GM19467 (cell line): ENCODE measurements at regions not wholly inside any gene's neighbourhood (a gene's known extent, or its start where the extent isn't known, plus 50 kb on each side); places are given as distances from the start of the nearest gene placed in this dataset.
"Not testable (repeated sequence)": the region's sequence is repeated elsewhere in the genome, so short reads cannot be mapped to it uniquely, and the experiment has no call there.

Experiments used
- ATAC-seq: cut with Tn5 transposase; IDR thresholded peaks from one replicate; pipeline ENCODE4 v1.9.1; 2021; ENCODE audit warnings: mild to moderate bottlenecking, moderate library complexity; ENCODE audit not compliant: unreplicated experiment

DNA sequence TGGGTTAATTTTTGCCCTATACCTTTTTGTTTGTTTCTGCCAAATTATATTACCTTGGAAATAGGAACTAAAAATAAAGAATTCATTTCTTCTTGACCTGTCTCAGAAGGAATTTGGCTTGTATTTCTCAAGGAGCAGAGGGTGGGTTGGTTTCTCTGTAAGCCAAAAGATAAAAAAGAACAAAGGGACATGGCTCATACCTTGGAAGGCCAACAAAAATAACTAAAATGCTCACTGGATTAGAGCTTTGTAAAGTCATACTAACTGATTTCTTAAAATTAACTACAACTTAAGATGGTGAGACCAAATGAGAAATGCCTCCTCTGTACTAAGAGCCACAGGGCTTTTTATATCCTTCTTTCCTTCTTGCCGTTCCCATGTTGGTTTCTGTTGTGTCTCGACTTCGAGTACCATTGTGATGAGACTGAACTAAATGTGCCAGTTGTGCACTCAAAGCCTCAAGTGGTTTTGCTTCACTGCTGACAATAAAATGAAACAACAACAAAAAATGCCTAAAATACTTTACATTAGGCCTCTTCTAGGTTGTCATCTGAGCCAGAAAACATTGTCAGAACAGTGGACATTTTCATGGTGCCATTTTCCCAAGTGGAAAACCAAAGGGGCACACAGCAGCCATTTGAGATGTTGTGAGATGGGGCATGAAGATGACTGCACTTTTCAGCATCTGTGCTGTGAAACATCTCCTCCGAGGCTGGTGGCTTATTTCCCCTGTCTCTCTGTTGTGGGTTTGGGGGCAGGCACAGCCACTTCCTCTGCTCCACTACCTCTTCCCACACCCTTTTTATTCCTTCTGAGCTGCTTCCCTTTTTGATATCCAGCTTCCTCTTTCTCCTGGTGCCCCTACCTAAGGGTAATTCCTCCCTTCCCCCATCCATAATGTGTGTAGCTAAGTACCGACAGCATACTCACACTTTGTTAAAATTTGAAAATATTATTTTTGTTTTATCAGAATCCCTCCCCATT, 51.8 kb upstream of the AGR3 start:
- ATAC-seq, result no peak

GRCh38 chr7:16934722-16935340, 53.0 kb upstream of the AGR3 start:
- no peak for ATAC-seq

DNA sequence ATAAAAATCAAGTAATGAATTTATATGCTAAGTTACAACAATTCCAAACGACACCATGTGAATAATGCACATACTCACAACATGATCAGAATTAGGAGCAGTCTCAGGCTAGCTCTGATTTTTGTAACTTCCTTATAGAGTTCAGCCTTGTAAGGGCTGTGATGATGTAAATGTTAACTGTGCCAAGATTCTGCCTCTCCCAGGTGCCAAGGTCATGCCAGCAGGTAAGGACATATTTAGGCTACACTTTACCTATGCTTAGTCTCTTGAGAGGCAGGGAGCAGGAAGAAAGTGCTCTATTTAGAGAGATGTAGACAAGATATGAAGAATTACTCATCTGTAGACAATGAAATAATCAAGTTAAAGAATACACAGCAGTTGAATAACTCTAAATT, 53.6 kb upstream of the AGR3 start:
- ATAC-seq, result no peak

DNA sequence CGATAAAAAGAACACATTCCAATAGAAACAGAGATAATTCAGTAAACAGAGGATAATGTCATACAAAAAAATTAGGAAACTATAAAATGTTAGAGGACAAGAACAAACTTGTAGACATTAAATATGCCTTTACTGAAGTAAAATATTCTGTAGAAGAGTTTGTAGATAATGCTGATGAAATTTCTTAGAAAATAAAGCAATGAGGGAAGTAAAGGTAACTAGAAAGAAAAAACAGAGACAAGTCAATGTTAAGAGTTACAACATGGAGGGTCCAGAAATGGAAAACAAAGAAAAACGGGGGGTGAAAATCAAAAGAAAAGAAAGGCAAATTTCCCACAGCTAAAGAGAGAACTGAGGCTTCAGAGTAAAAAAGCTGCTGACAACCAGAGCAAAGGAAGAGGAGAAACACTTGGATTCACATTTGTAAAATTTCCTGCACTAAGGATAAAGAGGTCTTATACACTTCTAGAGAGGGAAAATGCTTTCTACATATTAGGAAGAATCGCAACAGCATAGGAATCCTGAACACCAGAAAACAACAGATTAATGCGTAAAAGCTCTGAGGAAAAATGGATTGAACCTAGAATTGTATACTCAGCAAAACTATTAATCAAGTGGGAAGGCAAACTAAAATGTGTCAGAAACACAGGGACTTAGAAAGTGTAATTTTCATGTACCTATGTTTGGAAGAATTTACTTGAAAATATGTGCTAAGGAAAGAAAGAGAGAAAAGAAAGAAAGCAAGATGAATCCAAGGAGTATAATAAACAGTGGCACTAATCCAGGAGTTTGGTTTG, 55.0 kb upstream of the AGR3 start:
- no peak for ATAC-seq

- ATAC-seq, result no peak
These were observed 57.4 kb upstream of the AGR3 start for GRCh38 chr7:16939161-16939560.

- ATAC-seq, result no peak
These were observed 59.0 kb upstream of the AGR3 start for GRCh38 chr7:16940776-16941175.

DNA sequence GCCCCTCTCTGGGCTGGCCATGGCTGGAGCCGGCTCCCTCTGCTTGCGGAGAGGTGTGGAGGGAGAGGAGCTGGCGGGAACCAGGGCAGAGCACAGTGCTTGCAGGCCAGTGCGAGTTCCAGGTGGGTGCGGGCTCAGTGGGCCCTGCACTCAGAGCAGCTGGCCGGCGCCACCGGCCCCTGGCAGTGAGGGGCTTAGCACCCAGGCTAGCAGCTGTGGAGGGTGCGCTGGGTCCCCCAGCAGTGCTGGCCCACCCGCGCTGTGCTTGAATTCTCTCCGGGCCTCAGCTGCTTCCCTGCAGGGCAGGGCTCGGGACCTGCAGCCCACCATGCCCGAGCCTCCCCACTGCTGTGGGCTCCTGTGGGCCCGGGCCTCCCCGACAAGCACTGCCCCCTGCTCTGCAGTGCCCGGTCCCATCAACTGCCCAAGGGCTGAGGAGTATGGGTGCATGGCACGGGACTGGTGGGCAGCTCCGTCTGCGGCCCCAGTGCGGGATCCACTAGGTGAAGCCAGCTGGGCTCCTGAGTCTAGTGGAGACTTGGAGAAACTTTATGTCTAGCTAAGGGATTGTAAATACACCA, 61.2 kb upstream of the AGR3 start:
- no peak for ATAC-seq

DNA sequence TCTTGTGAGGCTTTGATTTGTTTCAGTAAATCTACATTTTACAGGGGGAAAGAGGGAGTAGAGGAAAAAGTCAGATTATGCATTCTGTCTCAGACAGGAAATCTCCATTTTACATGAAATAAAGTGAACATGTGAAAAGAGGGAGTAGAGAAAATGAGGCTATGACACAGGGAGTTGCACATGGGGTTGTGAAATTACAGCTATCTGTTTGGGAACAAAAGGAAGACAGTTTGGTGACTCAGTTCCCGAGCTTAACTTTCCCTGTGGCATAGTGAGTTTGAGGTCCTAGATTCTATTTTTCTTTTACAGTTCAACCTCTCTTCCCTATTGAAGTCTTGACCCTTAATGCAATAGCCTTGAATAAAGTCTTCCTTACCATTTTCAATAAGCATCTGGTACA, 63.2 kb upstream of the AGR3 start:
- no peak for ATAC-seq

DNA sequence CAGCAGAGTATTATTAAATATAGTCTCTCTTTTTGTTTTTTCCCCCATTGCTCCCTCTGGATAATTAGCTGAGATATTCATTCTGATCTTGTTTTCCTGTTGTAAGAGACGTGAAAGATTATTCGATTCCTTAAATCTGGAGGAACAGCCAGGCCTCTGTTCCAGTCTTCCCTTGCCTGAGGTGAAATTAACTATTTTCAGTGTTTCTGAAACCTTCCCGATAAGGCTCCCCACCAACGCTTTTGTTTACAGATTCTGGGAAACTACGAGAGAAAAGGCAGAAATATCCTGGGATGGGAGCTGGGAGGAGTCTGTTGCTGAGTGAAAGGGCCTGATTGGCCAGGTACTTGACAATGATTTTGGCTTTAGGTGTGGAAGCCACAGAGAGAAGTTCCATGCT, 63.6 kb upstream of the AGR3 start:
- ATAC-seq, result no peak

GRCh38 chr7:16948110-16948509, 66.3 kb upstream of the AGR3 start:
- not testable (repeated sequence) for ATAC-seq

GRCh38 chr7:16951483-16952080, 69.8 kb upstream of the AGR3 start:
- no peak for ATAC-seq

DNA sequence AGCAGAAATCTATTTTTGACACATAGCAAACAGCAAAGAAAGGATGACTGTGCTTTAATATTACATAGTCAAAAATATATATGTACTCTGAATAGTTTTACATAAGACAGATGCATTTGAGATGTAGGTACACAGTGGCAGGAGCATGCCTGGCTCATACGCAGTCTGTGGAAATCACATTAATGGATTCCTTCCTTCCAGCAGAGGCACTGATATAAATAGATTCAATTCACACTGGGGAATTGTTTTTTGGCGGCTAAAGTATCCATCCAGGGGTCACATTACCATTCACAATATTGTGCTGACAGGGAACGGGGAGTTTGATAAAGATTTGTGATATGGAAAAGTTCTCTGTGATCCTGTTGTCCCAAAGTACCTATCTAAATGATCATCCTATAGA, 72.5 kb upstream of the AGR3 start:
- ATAC-seq, result no peak

DNA sequence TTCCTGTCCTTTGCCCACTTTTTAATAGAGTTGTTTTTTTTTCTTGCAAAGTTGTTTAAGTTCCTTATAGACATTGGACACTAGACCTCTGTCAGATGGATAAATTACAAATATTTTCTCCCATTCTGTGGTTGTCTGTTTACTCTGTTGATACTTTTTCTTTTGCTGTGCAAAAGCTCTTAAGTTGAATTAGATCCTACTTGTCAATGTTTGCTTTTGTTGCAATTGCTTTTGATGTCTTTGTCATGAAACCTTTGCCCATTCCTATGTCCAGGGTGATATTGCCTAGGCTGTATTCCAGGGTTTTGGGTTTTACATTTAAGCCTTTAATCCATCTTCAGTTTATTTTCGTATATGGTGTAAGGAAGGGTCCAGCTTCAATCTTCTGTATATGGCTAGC, 76.9 kb upstream of the AGR3 start:
- no peak for ATAC-seq

- ATAC-seq, result no peak
These were observed 78.7 kb upstream of the AGR3 start for GRCh38 chr7:16960337-16960965.

DNA sequence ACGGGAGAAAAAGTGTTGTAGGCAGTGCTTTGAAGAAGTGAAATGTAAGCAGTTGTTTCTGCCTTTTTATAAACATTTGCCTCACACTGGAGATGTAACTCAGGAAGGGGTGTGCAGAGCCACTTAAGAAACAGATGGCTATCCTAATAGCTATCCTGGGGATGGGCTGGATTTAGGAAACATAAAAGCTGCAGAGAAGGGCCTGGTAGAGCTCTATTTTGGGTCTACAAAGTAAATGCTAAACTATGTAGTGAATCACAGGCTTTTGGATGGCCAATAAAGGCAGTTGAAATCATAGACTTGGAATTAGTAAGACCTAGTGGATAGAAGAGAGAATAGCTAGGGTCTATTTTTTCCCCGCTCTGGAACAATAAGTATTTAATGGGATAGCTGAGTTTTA, 79.9 kb upstream of the AGR3 start:
- no peak for ATAC-seq

GRCh38 chr7:16963044-16963443, 81.3 kb upstream of the AGR3 start:
- ATAC-seq, result no peak

- not testable (repeated sequence) for ATAC-seq
These were observed 83.9 kb upstream of the AGR3 start for GRCh38 chr7:16965697-16966096.

- ATAC-seq, result no peak
These were observed 85.6 kb upstream of the AGR3 start for GRCh38 chr7:16967300-16967811.

- ATAC-seq, result no peak
These were observed 89.1 kb upstream of the AGR3 start for GRCh38 chr7:16970732-16971482.
